ENCODE measurements at regions not wholly inside any gene's neighbourhood (a gene's known extent, or its start where the extent isn't known, plus 50 kb on each side); places are given as distances from the start of the nearest gene placed in this dataset.

GRCh38 chr1:5156416-5157120 lies 502.2 kb downstream of the AJAP1 start:
- no peak overlapping the region for H3K4me3 Mint-ChIP-seq
- Histone ChIP-seq H4K20me1 (ENCODE audit: insufficient read depth, low read length) (no peaks in the 10 kb centered on the region), H3K9ac (ENCODE audit: insufficient read depth, low read length, poor library complexity, severe bottlenecking) (no peak overlapping the region), H3K4me2 (replicated peaks; ENCODE audit: extremely low read depth, low read length, poor library complexity, severe bottlenecking) (no peak overlapping the region), H3K27me3 (ENCODE audit: control insufficient read depth in 2 of 2, insufficient read depth in 2 of 2, low read length in 2 of 2) (no peaks in the 10 kb centered on the region), H3K27ac (ENCODE audit: low read depth in 1 of 2, low read length in 2 of 2) (no peak overlapping the region), H2AFZ (ENCODE audit: insufficient read depth, low read depth, low read length, poor library complexity, severe bottlenecking) (no peak overlapping the region), H3K79me2 (ENCODE audit: insufficient read depth, low read length) (no peaks in the 10 kb centered on the region), H3K9me3 (replicated peaks in 1 of 2; ENCODE audit: control insufficient read depth in 1 of 2, insufficient read depth in 1 of 2, low read length in 2 of 2) (peaks cover 12 to 34% of the 10 kb centered on the region in 2 donors), H3K4me1 (ENCODE audit: control insufficient read depth in 1 of 2, insufficient read depth in 2 of 2, low read length in 2 of 2) (no peaks in the 10 kb centered on the region), H3K36me3 (replicated peaks in 1 of 2; ENCODE audit: control insufficient read depth in 1 of 2, insufficient read depth in 2 of 2, low read length in 2 of 2) (no peaks in the 10 kb centered on the region), H3K4me3 (replicated peaks in 1 of 3; ENCODE audit: low read depth in 2 of 3, low read length in 3 of 3) (no peak overlapping the region)
- no peak for TF ChIP-seq CTCF (IDR thresholded peaks at IDR 0.05)
- H3K36me3 Mint-ChIP-seq: no peaks in the 10 kb centered on the region
- no peak overlapping the region for H3K27ac Mint-ChIP-seq
- 39% methylated on average over 3 of the region's 7 CpGs for WGBS (ENCODE audit: insufficient coverage)
- intact Hi-C loops (cut with micrococcal nuclease): no loop called here
- no peaks in the 10 kb centered on the region for H3K4me1 Mint-ChIP-seq
- DNase-seq: no peak
- peaks cover 9 to 32% (median 14%) of the 10 kb centered on the region in 7 donors for H3K9me3 Mint-ChIP-seq
- peaks cover 4 to 10% (median 5%) of the 10 kb centered on the region in 3 donors for H3K27me3 Mint-ChIP-seq (ENCODE audit: low read depth in 3 of 3)

GRCh38 chr1:5151511-5151910 lies 497.1 kb downstream of the AJAP1 start:
- H2AFZ ChIP-seq (ENCODE audit: insufficient read depth, low read depth, low read length, poor library complexity, severe bottlenecking): no peak overlapping the region
- no peak overlapping the region for H3K4me3 ChIP-seq (replicated peaks in 1 of 3; ENCODE audit: low read depth in 2 of 3, low read length in 3 of 3)
- H3K27me3 ChIP-seq (ENCODE audit: control insufficient read depth in 2 of 2, insufficient read depth in 2 of 2, low read length in 2 of 2): no peaks in the 10 kb centered on the region
- H3K27ac ChIP-seq (ENCODE audit: low read depth in 1 of 2, low read length in 2 of 2): no peak overlapping the region
- Mint-ChIP-seq H3K4me3 (no peak overlapping the region), H3K36me3 (no peaks in the 10 kb centered on the region), H3K4me1 (no peaks in the 10 kb centered on the region), H3K9me3 (peaks cover 3 to 17% (median 5%) of the 10 kb centered on the region in 7 donors), H3K27me3 (ENCODE audit: low read depth in 3 of 3) (peaks cover 0 to 3% (median under 1%) of the 10 kb centered on the region in 3 donors), H3K27ac (no peak overlapping the region)
- WGBS (ENCODE audit: insufficient coverage): 89% methylated on average over 8 of the region's 9 CpGs
- H3K9ac ChIP-seq (ENCODE audit: insufficient read depth, low read length, poor library complexity, severe bottlenecking): no peak overlapping the region
- H3K4me2 ChIP-seq (replicated peaks; ENCODE audit: extremely low read depth, low read length, poor library complexity, severe bottlenecking): no peak overlapping the region
- H3K36me3 ChIP-seq (replicated peaks in 1 of 2; ENCODE audit: control insufficient read depth in 1 of 2, insufficient read depth in 2 of 2, low read length in 2 of 2): no peaks in the 10 kb centered on the region
- peaks cover 8 to 9% of the 10 kb centered on the region in 2 donors for H3K9me3 ChIP-seq (replicated peaks in 1 of 2; ENCODE audit: control insufficient read depth in 1 of 2, insufficient read depth in 1 of 2, low read length in 2 of 2)
- H3K4me1 ChIP-seq (ENCODE audit: control insufficient read depth in 1 of 2, insufficient read depth in 2 of 2, low read length in 2 of 2): no peaks in the 10 kb centered on the region
- intact Hi-C loops (cut with micrococcal nuclease): no loop called here
- DNase-seq: no peak
- H4K20me1 ChIP-seq (ENCODE audit: insufficient read depth, low read length): no peaks in the 10 kb centered on the region
- no peak for TF ChIP-seq CTCF (IDR thresholded peaks at IDR 0.05)
- no peaks in the 10 kb centered on the region for H3K79me2 ChIP-seq (ENCODE audit: insufficient read depth, low read length)
